Right lobe of liver (tissue), 4 donors: ENCODE measurements at regions not wholly inside any gene's neighbourhood (a gene's known extent, or its start where the extent isn't known, plus 50 kb on each side); places are given as distances from the start of the nearest gene placed in this dataset.

Experiments
- POLR2A ChIP-seq: fragments of 450-650 bp; IDR thresholded peaks from one replicate; pipeline ENCODE4 v1.6.1; 2017; ENCODE audit warnings: antibody characterized with exemption, mild to moderate bottlenecking
- TF ChIP-seq, protein P1 (sequence below), 4 donors: fragments of 200-600 bp in 3 of 4; fragments of 450-650 bp in 1 of 4; IDR thresholded peaks; one replicate each; pipeline versions ENCODE4 v1.5.1 to v1.8.0; 2016 to 2022; ENCODE audit warnings: antibody characterized with exemption in 4 of 4, mild to moderate bottlenecking in 2 of 4
- donor health status: DM: no; HTN: no; CAD: no.
- donor health status: DM: no; HTN: no; CAD: no.
- donor health status: DM: no; HTN: yes; CAD: no.

DNA sequence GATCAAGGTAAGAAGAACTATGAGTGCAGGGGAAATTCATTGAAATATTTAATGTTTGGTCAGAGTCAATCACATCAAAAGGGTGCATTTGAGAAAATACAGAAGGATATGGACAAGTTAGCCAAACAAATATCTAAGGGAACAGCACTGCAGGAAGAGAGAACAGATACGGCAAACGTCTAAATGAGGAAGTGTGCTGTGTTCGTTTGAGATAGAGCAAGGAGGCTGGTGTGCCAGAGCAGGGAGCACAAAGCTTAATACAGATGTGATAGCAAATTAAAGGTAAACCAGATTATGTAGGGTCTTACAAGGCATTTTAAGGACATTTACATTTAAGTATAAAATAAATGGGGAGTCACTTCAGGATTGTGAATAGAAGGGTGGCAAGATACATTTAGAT lies 241.3 kb upstream of the ZNF804A start:
- TF ChIP-seq, protein P1, sequence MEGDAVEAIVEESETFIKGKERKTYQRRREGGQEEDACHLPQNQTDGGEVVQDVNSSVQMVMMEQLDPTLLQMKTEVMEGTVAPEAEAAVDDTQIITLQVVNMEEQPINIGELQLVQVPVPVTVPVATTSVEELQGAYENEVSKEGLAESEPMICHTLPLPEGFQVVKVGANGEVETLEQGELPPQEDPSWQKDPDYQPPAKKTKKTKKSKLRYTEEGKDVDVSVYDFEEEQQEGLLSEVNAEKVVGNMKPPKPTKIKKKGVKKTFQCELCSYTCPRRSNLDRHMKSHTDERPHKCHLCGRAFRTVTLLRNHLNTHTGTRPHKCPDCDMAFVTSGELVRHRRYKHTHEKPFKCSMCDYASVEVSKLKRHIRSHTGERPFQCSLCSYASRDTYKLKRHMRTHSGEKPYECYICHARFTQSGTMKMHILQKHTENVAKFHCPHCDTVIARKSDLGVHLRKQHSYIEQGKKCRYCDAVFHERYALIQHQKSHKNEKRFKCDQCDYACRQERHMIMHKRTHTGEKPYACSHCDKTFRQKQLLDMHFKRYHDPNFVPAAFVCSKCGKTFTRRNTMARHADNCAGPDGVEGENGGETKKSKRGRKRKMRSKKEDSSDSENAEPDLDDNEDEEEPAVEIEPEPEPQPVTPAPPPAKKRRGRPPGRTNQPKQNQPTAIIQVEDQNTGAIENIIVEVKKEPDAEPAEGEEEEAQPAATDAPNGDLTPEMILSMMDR (IDR thresholded peaks at IDR 0.05) = no peak
- TF ChIP-seq POLR2A = no peak
